ENCODE measurements at regions not wholly inside any gene's neighbourhood (a gene's known extent, or its start where the extent isn't known, plus 50 kb on each side); places are given as distances from the start of the nearest gene placed in this dataset.

DNA sequence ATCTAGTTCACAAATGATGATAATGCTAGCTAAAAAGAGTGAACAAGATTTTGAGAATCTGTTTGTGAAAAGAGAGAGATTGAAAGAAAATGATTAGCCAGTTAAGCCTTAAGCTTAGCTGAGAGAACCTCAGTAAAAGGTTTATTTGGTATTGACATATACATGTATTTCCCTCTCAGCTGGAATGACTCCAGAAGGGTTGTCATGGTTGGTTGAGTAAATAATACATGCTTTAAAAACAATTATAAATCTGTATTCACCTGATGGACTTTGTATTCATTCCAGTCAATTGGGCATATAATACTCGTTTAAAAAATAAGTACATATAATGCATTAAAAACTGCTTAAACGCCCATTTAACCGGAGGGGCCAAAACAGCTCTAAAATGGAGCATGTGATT lies 181.4 kb downstream of the GRB14 start:
- intact Hi-C loops (cut with DNase I) = loop anchor here in 1 of 2 donors (10.0 kb wide), 1 partner anchor 1255 kb away; no protein-coding TSS in a partner anchor
- no peak overlapping the region for H3K4me3 ChIP-seq
- H3K27ac ChIP-seq = no peak overlapping the region
- ATAC-seq (no peak), DNase-seq (no peak)
- no peaks in the 10 kb centered on the region for H3K9me3 ChIP-seq
- TF ChIP-seq CTCF (IDR thresholded peaks at IDR 0.05) = no peak
- H3K27me3 ChIP-seq (ENCODE audit: insufficient read depth in 3 of 3, low read length in 2 of 3) = no peaks in the 10 kb centered on the region
- WGBS, 3 donors = 87 to 92% (median 89%) methylated on average over 3 of the region's 3 CpGs
- no peaks in the 10 kb centered on the region for H3K4me1 ChIP-seq
- H3K36me3 ChIP-seq (ENCODE audit: insufficient read depth in 1 of 2, low read depth in 1 of 2) = no peaks in the 10 kb centered on the region

DNA sequence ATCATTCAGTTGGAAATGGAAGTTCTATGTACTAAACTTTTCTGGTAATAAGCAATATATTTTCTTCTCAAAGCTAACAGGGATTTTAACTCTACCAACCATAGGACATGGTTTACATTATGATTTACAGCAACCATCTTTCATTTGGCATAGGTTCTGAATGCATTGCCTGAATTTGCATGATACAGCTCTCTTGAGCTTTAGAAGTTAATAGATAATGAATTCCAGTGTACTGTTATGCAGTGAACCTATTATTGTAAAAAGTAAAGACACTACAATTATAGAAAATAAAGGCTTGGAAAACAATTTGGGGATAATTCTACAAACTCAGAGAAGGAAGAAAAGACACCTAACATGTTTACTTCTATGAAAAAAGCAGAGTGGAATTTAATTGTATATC lies 182.0 kb downstream of the GRB14 start:
- H3K27me3 ChIP-seq (ENCODE audit: insufficient read depth in 3 of 3, low read length in 2 of 3) = no peaks in the 10 kb centered on the region
- intact Hi-C loops (cut with DNase I) = loop anchor here in 1 of 2 donors (10.0 kb wide), 1 partner anchor 1254 kb away; no protein-coding TSS in a partner anchor
- ATAC-seq (no peak), DNase-seq (no peak)
- H3K4me1 ChIP-seq = no peaks in the 10 kb centered on the region
- H3K4me3 ChIP-seq = no peak overlapping the region
- no peaks in the 10 kb centered on the region for H3K36me3 ChIP-seq (ENCODE audit: insufficient read depth in 1 of 2, low read depth in 1 of 2)
- TF ChIP-seq CTCF (IDR thresholded peaks at IDR 0.05) = no peak
- no peak overlapping the region for H3K27ac ChIP-seq
- no peaks in the 10 kb centered on the region for H3K9me3 ChIP-seq

DNA sequence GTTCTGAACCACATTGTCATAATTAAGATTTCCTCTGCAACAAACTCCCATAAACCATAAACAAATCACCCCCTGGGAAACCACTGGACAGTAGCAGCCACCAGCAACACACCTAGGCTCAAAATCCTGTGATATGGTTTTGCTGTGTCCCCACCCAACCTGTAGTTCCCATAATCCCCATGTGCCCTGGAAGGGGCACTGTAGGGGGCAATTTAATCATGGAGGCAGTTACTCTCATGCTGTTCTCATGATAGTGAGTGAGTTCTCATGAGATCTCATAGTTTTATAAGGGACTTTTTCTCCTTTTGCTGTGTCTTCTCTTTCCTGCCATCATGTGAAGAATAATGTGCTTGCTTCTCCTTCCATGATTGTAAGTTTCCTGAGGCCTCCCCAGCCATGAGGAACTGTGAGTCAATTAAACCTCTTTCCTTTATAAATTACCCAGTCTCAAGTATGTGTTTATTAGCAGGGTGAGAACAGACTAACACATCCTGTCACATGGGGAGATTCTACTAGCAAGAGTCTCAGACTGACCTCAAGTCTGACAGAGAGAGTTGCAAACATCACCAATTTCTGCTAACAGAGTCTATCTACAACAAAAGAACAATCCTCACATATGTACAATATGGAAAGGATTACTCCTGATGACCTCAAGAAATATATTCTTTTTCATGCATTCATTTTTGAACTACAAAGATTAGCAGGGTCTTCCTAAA lies 182.6 kb downstream of the GRB14 start:
- no peak for TF ChIP-seq CTCF (IDR thresholded peaks at IDR 0.05)
- Histone ChIP-seq H3K4me1 (no peaks in the 10 kb centered on the region), H3K27me3 (ENCODE audit: insufficient read depth in 3 of 3, low read length in 2 of 3) (no peaks in the 10 kb centered on the region), H3K36me3 (ENCODE audit: insufficient read depth in 1 of 2, low read depth in 1 of 2) (no peaks in the 10 kb centered on the region), H3K27ac (no peak overlapping the region), H3K9me3 (no peaks in the 10 kb centered on the region), H3K4me3 (no peak overlapping the region)
- intact Hi-C loops (cut with DNase I) = loop anchor here in 1 of 2 donors (10.0 kb wide), 1 partner anchor 1254 kb away; no protein-coding TSS in a partner anchor
- ATAC-seq (no peak), DNase-seq (no peak)

DNA sequence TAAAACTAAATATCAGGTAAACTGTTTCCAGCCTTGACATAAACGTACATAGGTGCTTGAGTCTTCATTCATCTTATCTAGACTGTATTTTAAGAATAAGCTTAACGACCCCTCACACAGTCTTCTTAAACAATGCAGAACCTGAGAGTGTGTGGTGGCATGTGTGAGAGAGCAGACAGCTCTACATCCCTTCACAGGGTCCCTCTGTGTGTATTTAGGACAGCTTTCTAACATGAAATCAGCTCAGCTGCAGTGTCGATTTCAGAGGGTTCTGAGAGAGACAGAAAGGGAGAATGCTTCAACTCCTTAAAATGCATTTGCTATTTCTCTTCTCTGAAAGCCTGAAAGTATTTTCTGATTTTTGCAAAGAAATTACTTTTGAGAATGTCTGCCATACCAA lies 185.2 kb downstream of the GRB14 start:
- Histone ChIP-seq H3K4me1 (no peaks in the 10 kb centered on the region), H3K36me3 (ENCODE audit: insufficient read depth in 1 of 2, low read depth in 1 of 2) (no peaks in the 10 kb centered on the region), H3K27ac (no peak overlapping the region), H3K4me3 (no peak overlapping the region), H3K27me3 (ENCODE audit: insufficient read depth in 3 of 3, low read length in 2 of 3) (no peaks in the 10 kb centered on the region), H3K9me3 (no peaks in the 10 kb centered on the region)
- TF ChIP-seq CTCF (IDR thresholded peaks at IDR 0.05) = no peak
- ATAC-seq (no peak), DNase-seq (no peak)
- intact Hi-C loops (cut with DNase I) = loop anchor here in 1 of 2 donors (10.0 kb wide), 1 partner anchor 1251 kb away; no protein-coding TSS in a partner anchor
- 54 to 62% (median 57%) methylated on average over 3 of the region's 3 CpGs for WGBS, 3 donors

All from psoas muscle (tissue), 7 donors.